SK-N-SH (cell line): ENCODE measurements at regions not wholly inside any gene's neighbourhood (a gene's known extent, or its start where the extent isn't known, plus 50 kb on each side); places are given as distances from the start of the nearest gene placed in this dataset.
"Not testable (repeated sequence)": the region's sequence is repeated elsewhere in the genome, so short reads cannot be mapped to it uniquely, and the experiment has no call there.

Experiments used
- CTCF ChIA-PET: fragments of 300-600, 350-600 bp; formaldehyde crosslinking; extraction: SDS; loops from one replicate; lab custom pipeline; 2021; lab: Yijun Ruan, JAX
- POLR2A ChIA-PET: fragments of 350-600 bp; sonication (Branson Sonifier 250); formaldehyde crosslinking; extraction: SDS; loops from one replicate; lab custom pipeline; 2020; ENCODE audit warnings: antibody characterized with exemption, inconsistent platforms; lab: Yijun Ruan, JAX
- DNase-seq: peaks from one replicate; pipeline ENCODE4 v3.0.0; 2012
- H2AFZ ChIP-seq: fragments of 200-600 bp; sonication (generic); 2 replicates; pipeline ENCODE4 v1.8.1; 2016; ENCODE audit warnings: antibody characterized with exemption, mild to moderate bottlenecking, low read depth
- H3F3A ChIP-seq: fragments of 200-600 bp; sonication (generic); replicated peaks from 2 replicates; pipeline ENCODE3; 2016; ENCODE audit warnings: antibody characterized with exemption, mild to moderate bottlenecking; ENCODE audit not compliant: insufficient read depth
- H3K27ac ChIP-seq, 2 experiments: fragments of 200-500 bp in 1 of 2; fragments of 200-600 bp in 1 of 2; sonication (Bioruptor generic) in 1 of 2; sonication (generic), shearing (Covaris generic) in 1 of 2; 2 replicates each; pipeline versions ENCODE4 v1.5.1 to v1.6.1; 2014 to 2016; ENCODE audit warnings: low read depth in 2 of 2, inconsistent platforms in 1 of 2, low read length in 1 of 2, mild to moderate bottlenecking in 1 of 2, mixed read lengths in 1 of 2
- H3K27me3 ChIP-seq: fragments of 200-600 bp; sonication (generic), shearing (Covaris generic); 2 replicates; pipeline ENCODE4 v1.6.1; 2016; ENCODE audit warnings: mixed run types; ENCODE audit not compliant: insufficient read depth
- H3K36me3 ChIP-seq, 2 experiments: fragments of 200-500 bp in 1 of 2; fragments of 200-600 bp in 1 of 2; sonication (Bioruptor generic) in 1 of 2; sonication (generic) in 1 of 2; replicated peaks in 1 of 2; 2 replicates each; pipeline versions ENCODE3 to v1.5.1; 2014 to 2016; ENCODE audit warnings: low read length in 1 of 2, mild to moderate bottlenecking in 1 of 2; ENCODE audit not compliant: insufficient read depth in 2 of 2, control insufficient read depth in 1 of 2
- H3K4me1 ChIP-seq, 2 experiments: fragments of 200-500 bp in 1 of 2; fragments of 200-600 bp in 1 of 2; sonication (Bioruptor generic) in 1 of 2; sonication (generic), shearing (Covaris generic) in 1 of 2; 2 replicates each; pipeline versions ENCODE4 v1.5.1 to v1.6.1; 2014 to 2016; ENCODE audit warnings: low read depth in 1 of 2, low read length in 1 of 2, mixed run types in 1 of 2; ENCODE audit not compliant: insufficient read depth in 2 of 2, control insufficient read depth in 1 of 2
- H3K4me2 ChIP-seq: fragments of 200-600 bp; sonication (generic), shearing (Covaris generic); 2 replicates; pipeline ENCODE4 v1.6.1; 2017; ENCODE audit warnings: mixed run types
- H3K4me3 ChIP-seq, 2 experiments: fragments of 200-500 bp in 1 of 2; fragments of 200-600 bp in 1 of 2; sonication (Bioruptor generic) in 1 of 2; sonication (generic), shearing (Covaris generic) in 1 of 2; 2 replicates each; pipeline versions ENCODE4 v1.5.1 to v1.8.1; 2014 to 2016; ENCODE audit warnings: low read depth in 2 of 2, inconsistent platforms in 1 of 2, low read length in 1 of 2, mild to moderate bottlenecking in 1 of 2, mixed read lengths in 1 of 2, moderate library complexity in 1 of 2
- H3K79me2 ChIP-seq: fragments of 200-600 bp; sonication (generic); 2 replicates; pipeline ENCODE4 v1.8.1; 2017; ENCODE audit warnings: mild to moderate bottlenecking; ENCODE audit not compliant: insufficient read depth
- H3K9ac ChIP-seq: fragments of 200-600 bp; sonication (generic); 2 replicates; pipeline ENCODE4 v1.6.1; 2017; ENCODE audit warnings: mixed run types
- H3K9me2 ChIP-seq: fragments of 200-600 bp; sonication (generic); 2 replicates; pipeline ENCODE4 v1.6.1; 2017; ENCODE audit warnings: mixed run types
- H3K9me3 ChIP-seq: fragments of 200-600 bp; sonication (generic); 2 replicates; pipeline ENCODE4 v1.6.1; 2017; ENCODE audit warnings: mixed run types, mild to moderate bottlenecking, moderate library complexity
- H4K20me1 ChIP-seq: fragments of 200-600 bp; sonication (generic); 2 replicates; pipeline ENCODE4 v1.6.1; 2017; ENCODE audit warnings: mild to moderate bottlenecking, mixed run types; ENCODE audit not compliant: insufficient read depth
- WGBS: methylation state at CpG from one replicate; pipeline ENCODE4 v1.1.6; 2017; ENCODE audit warnings: low lambda C conversion rate; 5-methylcytosine and 5-hydroxymethylcytosine counted together

GRCh38 chr1:224037362-224037761, 76.5 kb upstream of the FBXO28 start:
- H3K4me2 ChIP-seq, H3K9me3 ChIP-seq, POLR2A ChIA-PET, H2AFZ ChIP-seq, H3K4me1 ChIP-seq, H3K27me3 ChIP-seq, DNase-seq, H3K9me2 ChIP-seq, H3K36me3 ChIP-seq, H3K79me2 ChIP-seq, H3K9ac ChIP-seq, H4K20me1 ChIP-seq, H3F3A ChIP-seq, H3K4me3 ChIP-seq, H3K27ac ChIP-seq, CTCF ChIA-PET: not testable (repeated sequence)
- 40% methylated on average over 2 of the region's 3 CpGs for WGBS

GRCh38 chr1:224032608-224033276, 81.2 kb upstream of the FBXO28 start:
- CTCF ChIA-PET, DNase-seq, H2AFZ ChIP-seq, H3K27ac ChIP-seq, H3K9me2 ChIP-seq, H3K9me3 ChIP-seq, H3K36me3 ChIP-seq, H3K4me2 ChIP-seq, H3K27me3 ChIP-seq, H3F3A ChIP-seq, H4K20me1 ChIP-seq, H3K4me3 ChIP-seq, H3K9ac ChIP-seq, H3K79me2 ChIP-seq, POLR2A ChIA-PET, H3K4me1 ChIP-seq: not testable (repeated sequence)
- 41% methylated on average over 3 of the region's 3 CpGs for WGBS

- CTCF ChIA-PET, H3K27ac ChIP-seq, DNase-seq, H3K4me1 ChIP-seq, H3K9ac ChIP-seq, H3F3A ChIP-seq, H3K79me2 ChIP-seq, H3K9me2 ChIP-seq, H4K20me1 ChIP-seq, H3K36me3 ChIP-seq, H3K9me3 ChIP-seq, H3K27me3 ChIP-seq, H2AFZ ChIP-seq, POLR2A ChIA-PET, H3K4me3 ChIP-seq, H3K4me2 ChIP-seq: not testable (repeated sequence)
- 92% methylated on average over 2 of the region's 3 CpGs for WGBS
Measured at GRCh38 chr1:224031986-224032385, 81.9 kb upstream of the FBXO28 start.

- CTCF ChIA-PET, H3K9me2 ChIP-seq, H4K20me1 ChIP-seq, H3K4me1 ChIP-seq, H3K4me2 ChIP-seq, POLR2A ChIA-PET, H2AFZ ChIP-seq, DNase-seq, H3K9ac ChIP-seq, H3K27me3 ChIP-seq, H3K9me3 ChIP-seq, H3K36me3 ChIP-seq, H3F3A ChIP-seq, H3K4me3 ChIP-seq, H3K27ac ChIP-seq, H3K79me2 ChIP-seq: not testable (repeated sequence)
- WGBS = 75% methylated on average over 6 of the region's 6 CpGs
Measured at GRCh38 chr1:224030257-224030656, 83.7 kb upstream of the FBXO28 start.

- H3K9ac ChIP-seq, H3K27ac ChIP-seq, H3K9me3 ChIP-seq, H4K20me1 ChIP-seq, H3K4me2 ChIP-seq, CTCF ChIA-PET, H3K4me3 ChIP-seq, H3K4me1 ChIP-seq, H3K36me3 ChIP-seq, H3K79me2 ChIP-seq, H3K9me2 ChIP-seq, DNase-seq, H3K27me3 ChIP-seq, H3F3A ChIP-seq, H2AFZ ChIP-seq, POLR2A ChIA-PET: not testable (repeated sequence)
- WGBS = 67% methylated on average over 3 of the region's 5 CpGs
Measured at GRCh38 chr1:224029286-224030025, 84.5 kb upstream of the FBXO28 start.

- H3K9ac ChIP-seq, H3K79me2 ChIP-seq, CTCF ChIA-PET, H4K20me1 ChIP-seq, H3K27me3 ChIP-seq, H3K36me3 ChIP-seq, H2AFZ ChIP-seq, H3F3A ChIP-seq, H3K4me3 ChIP-seq, H3K4me2 ChIP-seq, H3K9me2 ChIP-seq, H3K4me1 ChIP-seq, DNase-seq, H3K9me3 ChIP-seq, H3K27ac ChIP-seq, POLR2A ChIA-PET: not testable (repeated sequence)
- WGBS = 100% methylated on average over 3 of the region's 3 CpGs
Measured at GRCh38 chr1:224028802-224029201, 85.1 kb upstream of the FBXO28 start.
